Mononuclear cell (primary cell): ENCODE measurements at regions not wholly inside any gene's neighbourhood (a gene's known extent, or its start where the extent isn't known, plus 50 kb on each side); places are given as distances from the start of the nearest gene placed in this dataset.

Source experiments
- H3K27me3 ChIP-seq: 2 replicates; pipeline ENCODE4 v1.6.0; 2011; ENCODE audit warnings: low read length, control low read depth; ENCODE audit not compliant: insufficient read depth
- H3K4me1 ChIP-seq: 2 replicates; pipeline ENCODE4 v1.5.1; 2011; ENCODE audit warnings: mild to moderate bottlenecking, low read length, control low read depth; ENCODE audit not compliant: insufficient read depth
- H3K4me3 ChIP-seq: 2 replicates; pipeline ENCODE4 v1.5.1; 2011; ENCODE audit warnings: mild to moderate bottlenecking, low read length, moderate library complexity
- H3K9me3 ChIP-seq: 2 replicates; pipeline ENCODE4 v1.5.1; 2011; ENCODE audit warnings: low read depth, mild to moderate bottlenecking, control low read depth, low read length

DNA sequence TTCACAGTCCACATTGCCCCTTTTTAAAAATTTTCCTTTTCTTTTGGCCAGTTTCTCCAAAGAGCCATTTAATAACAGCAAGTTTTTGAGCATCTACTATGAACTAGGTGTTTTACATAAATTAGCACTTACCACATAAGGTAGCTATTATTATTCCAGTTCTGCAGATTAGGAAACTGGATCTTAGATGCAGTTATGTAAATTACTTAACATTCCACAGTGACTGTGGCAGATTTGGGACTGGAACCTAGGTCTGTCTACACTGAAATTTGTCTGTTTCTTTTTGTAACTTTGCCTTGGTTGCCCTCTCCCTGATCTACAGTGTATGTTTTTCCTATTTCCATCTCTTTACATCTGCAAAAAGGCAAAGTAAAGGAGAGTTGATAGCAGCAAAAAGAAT, 164.8 kb upstream of the ATP1B1 start:
- H3K4me3 ChIP-seq = no peak overlapping the region
- no peaks in the 10 kb centered on the region for H3K9me3 ChIP-seq
- peaks cover 3% of the 10 kb centered on the region for H3K27me3 ChIP-seq
- H3K4me1 ChIP-seq = no peaks in the 10 kb centered on the region

DNA sequence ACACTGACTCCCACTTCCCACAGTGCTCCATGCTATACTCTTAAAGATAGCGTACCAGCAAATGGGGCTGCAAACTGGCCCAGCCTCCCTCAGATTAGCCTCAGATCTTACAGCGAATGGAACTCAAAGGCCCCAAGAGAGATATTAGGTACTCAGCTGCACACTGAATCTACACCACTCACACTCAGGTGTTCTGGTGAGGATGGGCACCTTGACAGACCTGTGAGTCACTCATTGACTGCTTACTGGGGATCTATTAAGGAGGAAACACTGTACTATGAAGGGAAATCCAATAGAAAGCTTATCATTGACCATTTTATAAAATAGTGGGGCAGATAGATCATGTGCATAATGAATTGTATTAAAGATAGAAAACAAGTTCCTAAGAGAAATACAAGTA, 164.3 kb upstream of the ATP1B1 start:
- Histone ChIP-seq H3K9me3 (no peaks in the 10 kb centered on the region), H3K4me3 (no peak overlapping the region), H3K27me3 (peaks cover 3% of the 10 kb centered on the region), H3K4me1 (no peaks in the 10 kb centered on the region)

DNA sequence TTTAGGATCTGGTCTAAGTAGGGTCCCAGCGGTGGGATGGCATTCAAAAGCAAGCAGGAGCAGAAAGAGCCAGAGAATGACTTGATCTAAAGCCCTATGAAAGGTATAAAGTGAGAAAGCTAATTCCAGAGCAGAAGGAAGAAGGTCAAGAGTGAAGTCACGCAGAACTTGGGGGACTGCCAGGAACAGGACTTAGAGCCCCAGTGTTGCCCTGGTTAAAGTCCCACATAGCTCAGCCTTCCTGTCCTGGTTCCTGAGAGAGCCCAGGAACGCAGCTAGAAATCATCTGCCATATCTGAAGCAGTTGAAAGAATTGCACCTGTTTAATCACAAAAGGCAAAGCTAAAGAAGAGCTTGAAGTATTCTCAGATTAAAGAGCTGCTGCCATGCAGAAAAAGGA, 160.6 kb upstream of the ATP1B1 start:
- no peak overlapping the region for H3K4me3 ChIP-seq
- H3K4me1 ChIP-seq = no peaks in the 10 kb centered on the region
- peaks cover 3% of the 10 kb centered on the region for H3K27me3 ChIP-seq
- H3K9me3 ChIP-seq = no peaks in the 10 kb centered on the region

DNA sequence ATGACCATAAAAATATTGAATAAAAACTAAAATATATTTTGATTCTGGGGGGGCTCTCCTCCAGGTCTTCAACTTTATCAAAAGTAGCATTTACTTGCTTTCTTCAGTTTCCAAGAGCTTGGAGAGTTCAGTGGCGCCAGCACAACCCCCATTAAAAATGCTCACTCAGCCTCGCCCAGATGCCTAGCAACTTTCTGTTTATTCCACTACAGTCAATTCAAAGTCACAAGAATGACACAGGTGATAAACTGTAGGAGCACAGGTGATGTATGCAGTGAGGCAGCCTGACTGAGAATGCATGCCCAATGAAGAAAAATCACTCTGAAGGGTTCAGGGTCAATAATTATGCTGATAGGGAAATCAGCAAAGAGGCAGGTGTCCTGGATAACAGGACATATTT, 159.4 kb upstream of the ATP1B1 start:
- Histone ChIP-seq H3K4me3 (no peak overlapping the region), H3K4me1 (no peaks in the 10 kb centered on the region), H3K9me3 (no peaks in the 10 kb centered on the region), H3K27me3 (peaks cover 3% of the 10 kb centered on the region)

DNA sequence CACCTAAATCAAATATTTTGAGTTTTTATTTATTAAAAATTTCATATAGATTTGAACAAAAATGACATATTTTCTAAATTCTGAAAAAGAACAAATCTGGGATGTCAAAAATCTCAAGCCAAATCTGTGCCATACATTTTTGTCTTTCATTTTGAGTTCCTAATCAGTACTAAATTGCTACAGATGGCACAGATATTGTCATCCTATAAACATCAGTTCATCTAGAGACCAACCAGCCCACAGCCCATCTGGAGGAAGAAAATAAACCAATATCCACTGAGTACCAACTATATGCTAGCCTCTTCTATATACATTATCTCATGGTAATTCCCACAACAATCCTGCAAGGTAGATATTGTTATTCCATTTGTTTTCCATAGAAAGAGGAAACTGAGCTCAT, 156.8 kb upstream of the ATP1B1 start:
- H3K4me1 ChIP-seq = no peaks in the 10 kb centered on the region
- no peaks in the 10 kb centered on the region for H3K9me3 ChIP-seq
- H3K27me3 ChIP-seq = no peaks in the 10 kb centered on the region
- H3K4me3 ChIP-seq = no peak overlapping the region

DNA sequence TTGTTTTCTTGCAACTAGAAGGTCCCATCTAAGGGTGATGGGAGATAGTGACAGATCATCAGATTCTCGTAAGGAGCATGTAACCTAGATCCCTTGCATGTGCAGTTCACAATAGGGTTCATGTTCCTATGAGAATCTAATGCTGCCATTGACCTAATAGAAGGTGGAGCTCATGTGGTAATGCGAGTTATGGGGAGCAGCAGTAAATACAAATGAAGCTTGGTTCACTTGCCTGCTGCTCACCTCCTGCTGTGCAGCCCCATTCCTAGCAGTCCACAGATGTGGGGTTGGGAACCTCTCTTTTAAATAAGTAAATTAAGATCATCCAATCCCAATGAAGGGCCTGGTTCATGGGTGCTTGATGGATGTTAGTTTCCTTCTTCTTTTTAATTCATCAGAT, 148.7 kb upstream of the ATP1B1 start:
- no peak overlapping the region for H3K4me3 ChIP-seq
- no peaks in the 10 kb centered on the region for H3K27me3 ChIP-seq
- no peaks in the 10 kb centered on the region for H3K9me3 ChIP-seq
- H3K4me1 ChIP-seq = no peaks in the 10 kb centered on the region

DNA sequence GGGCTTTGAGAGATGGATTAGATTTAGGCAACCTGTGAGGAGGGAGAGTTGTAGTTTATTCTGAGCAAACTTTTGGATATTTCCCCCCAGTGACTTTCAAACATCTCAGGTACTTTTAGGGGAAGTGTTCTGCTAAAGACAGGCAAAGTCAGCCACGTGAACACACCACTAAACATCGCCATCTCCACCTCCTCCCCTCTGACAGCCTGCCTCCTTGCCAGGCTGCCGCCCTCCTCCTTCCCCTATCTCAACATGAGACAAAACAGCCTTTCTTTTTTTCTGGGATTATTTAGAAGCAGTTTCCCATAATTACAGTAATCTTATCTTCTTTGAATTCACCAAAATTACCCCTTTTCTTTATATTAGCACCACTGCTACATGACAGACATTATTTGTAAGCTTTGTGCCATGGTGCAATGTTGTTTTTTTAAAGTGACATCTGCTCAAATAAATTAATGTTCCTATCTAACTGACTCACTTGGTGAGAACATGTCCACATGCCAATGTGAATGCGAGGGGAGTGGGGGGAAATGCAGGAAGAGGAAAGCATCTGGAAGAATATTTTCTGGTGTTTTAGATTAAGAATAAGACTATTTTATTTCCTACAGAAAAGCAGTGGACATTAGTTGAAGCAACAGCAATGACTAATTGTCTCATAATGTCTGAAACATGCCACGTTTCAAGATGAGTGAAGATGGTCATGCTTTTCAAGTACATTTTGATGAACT, 147.8 kb upstream of the ATP1B1 start:
- H3K9me3 ChIP-seq = no peaks in the 10 kb centered on the region
- no peak overlapping the region for H3K4me3 ChIP-seq
- no peaks in the 10 kb centered on the region for H3K4me1 ChIP-seq
- H3K27me3 ChIP-seq = no peaks in the 10 kb centered on the region

DNA sequence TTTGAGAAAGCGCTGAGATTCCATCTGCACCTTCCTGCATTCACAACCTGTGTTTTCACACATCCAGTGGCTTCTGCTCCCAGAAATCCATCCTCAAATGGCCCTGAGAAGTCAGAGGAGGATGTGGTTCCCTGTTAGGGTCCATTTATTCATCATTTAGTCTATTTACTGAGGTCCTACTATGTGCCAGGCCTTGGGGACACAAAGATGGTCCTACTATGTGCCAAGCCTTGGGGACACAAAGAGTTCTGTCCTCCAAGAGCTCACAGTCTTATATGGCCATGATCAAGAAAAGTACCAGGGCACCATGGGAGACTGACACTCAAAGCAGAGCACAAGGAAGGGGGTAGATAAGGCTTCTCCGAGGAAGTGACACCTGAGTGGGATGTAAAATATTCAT, 147.1 kb upstream of the ATP1B1 start:
- Histone ChIP-seq H3K4me3 (no peak overlapping the region), H3K9me3 (no peaks in the 10 kb centered on the region)

DNA sequence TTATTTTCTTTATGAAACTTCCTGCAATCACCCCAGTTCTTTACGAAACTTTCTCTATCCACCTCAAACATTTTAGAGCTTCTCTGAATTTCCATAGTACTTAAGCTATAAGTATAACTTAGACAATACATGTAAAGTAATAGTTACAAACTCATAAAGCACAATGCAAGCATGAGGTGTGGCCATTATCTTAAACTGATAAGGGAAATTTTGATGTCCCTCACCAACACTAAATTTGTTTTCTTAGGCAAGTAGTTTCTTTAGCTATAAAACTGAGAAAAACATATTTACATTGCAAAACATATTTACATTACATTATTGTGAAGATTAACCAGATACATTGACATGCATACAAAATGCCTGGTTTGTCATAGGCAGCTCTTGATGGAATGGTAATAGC, 146.4 kb upstream of the ATP1B1 start:
- Histone ChIP-seq H3K4me3 (no peak overlapping the region), H3K4me1 (no peaks in the 10 kb centered on the region), H3K9me3 (no peaks in the 10 kb centered on the region), H3K27me3 (no peaks in the 10 kb centered on the region)

More for the DNA sequence above, 147.1 kb upstream of the ATP1B1 start:
- no peaks in the 10 kb centered on the region for H3K27me3 ChIP-seq
- no peaks in the 10 kb centered on the region for H3K4me1 ChIP-seq

DNA sequence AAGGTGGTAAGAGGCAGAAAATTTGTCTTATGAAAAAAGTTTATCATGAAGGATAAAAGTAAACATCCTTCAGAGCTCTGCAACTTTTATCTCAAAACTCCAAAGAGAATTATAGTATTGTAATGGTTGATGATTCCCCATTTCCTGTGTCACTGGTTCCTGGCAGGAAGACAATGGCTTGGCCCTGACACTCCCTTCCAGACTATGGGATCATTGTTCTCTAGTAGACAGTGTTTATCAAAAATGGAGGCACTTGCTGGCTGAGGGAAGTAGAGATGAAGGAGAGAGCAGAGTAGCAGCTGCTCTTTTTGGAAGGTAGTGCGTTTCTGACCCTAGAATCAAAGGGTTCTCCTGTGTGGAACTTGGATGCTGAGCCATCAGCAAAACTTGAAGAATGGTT, 145.9 kb upstream of the ATP1B1 start:
- no peaks in the 10 kb centered on the region for H3K4me1 ChIP-seq
- H3K4me3 ChIP-seq = no peak overlapping the region
- H3K9me3 ChIP-seq = no peaks in the 10 kb centered on the region
- H3K27me3 ChIP-seq = no peaks in the 10 kb centered on the region

DNA sequence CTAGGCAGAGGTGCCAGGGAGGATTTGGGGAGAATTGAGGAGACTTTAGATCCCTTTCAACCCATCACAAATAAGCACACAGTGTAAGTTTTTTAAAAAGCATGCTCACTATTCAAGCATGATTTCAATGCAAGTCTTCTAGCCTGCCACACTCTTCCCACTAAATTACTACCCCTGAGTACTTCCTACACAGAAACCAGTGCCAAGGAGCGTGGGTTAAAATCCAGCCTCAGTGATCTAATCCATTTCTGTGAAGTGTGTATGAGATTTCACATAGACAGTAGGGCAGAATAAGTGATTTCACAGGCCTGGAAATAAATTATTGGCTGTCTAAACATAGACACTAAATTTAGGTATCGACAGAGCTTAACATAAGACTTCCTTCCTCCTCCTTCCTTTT, 142.9 kb upstream of the ATP1B1 start:
- Histone ChIP-seq H3K4me3 (no peak overlapping the region), H3K4me1 (no peaks in the 10 kb centered on the region), H3K9me3 (no peaks in the 10 kb centered on the region), H3K27me3 (no peaks in the 10 kb centered on the region)

DNA sequence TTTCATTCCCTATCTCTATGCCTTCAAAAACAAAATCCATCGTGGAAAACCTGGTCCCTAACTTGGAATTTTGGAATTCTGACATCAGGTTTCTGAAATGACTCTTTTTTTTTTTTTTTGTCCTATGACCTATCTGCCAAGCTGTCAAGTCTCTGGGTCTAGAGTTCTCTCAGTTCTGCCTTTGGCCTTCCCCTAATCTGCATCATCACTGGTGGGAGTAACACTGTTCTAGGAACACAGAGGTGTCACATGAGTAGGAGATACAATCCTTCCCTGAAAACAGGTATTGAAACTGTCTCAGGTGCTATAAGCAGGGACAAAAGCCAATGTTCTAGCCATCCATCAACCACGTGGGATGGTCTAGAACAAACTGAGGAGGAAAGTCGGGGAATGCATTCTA, 142.0 kb upstream of the ATP1B1 start:
- Histone ChIP-seq H3K4me1 (no peaks in the 10 kb centered on the region), H3K4me3 (no peak overlapping the region), H3K9me3 (no peaks in the 10 kb centered on the region), H3K27me3 (no peaks in the 10 kb centered on the region)

DNA sequence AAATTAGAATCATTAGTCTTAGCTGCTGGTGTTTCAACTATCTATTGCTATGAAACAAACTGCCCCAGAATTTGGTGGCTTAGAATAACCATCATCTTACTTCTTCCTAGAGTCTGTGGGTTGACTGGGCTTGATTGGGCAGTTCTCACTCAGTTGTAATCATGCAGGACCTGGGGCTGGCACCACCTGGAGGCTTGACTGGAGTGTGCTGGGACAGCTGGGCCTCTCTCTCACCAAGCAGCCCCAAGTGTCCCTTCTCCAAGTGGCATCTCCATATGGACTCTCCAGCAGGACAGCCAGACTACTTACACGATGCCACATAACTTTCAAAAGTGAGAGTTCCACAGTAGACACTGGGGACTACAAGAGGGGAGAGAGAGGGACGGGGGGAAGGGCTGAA, 140.3 kb upstream of the ATP1B1 start:
- Histone ChIP-seq H3K27me3 (no peaks in the 10 kb centered on the region), H3K9me3 (no peaks in the 10 kb centered on the region), H3K4me3 (no peak overlapping the region), H3K4me1 (no peaks in the 10 kb centered on the region)

DNA sequence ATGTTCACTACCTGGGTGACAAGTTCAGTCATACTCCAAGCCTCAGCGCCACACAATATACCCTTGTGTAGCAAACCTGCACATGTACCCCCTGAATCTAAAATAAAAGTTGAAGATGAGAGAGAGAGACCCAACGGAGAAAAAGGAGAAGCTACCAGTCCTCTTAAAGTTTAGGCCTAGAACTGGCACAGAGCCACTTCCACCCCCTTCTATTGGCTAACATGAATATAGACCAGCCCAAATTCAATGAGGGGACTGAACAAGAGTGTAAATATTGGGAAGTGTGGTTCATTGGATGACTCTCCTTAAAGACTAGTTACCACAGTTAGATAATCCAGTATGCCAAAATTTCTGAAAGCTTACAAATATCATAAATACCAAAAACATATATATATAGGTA, 139.9 kb upstream of the ATP1B1 start:
- H3K4me3 ChIP-seq = no peak overlapping the region
- H3K27me3 ChIP-seq = no peaks in the 10 kb centered on the region
- H3K4me1 ChIP-seq = no peaks in the 10 kb centered on the region
- no peaks in the 10 kb centered on the region for H3K9me3 ChIP-seq

DNA sequence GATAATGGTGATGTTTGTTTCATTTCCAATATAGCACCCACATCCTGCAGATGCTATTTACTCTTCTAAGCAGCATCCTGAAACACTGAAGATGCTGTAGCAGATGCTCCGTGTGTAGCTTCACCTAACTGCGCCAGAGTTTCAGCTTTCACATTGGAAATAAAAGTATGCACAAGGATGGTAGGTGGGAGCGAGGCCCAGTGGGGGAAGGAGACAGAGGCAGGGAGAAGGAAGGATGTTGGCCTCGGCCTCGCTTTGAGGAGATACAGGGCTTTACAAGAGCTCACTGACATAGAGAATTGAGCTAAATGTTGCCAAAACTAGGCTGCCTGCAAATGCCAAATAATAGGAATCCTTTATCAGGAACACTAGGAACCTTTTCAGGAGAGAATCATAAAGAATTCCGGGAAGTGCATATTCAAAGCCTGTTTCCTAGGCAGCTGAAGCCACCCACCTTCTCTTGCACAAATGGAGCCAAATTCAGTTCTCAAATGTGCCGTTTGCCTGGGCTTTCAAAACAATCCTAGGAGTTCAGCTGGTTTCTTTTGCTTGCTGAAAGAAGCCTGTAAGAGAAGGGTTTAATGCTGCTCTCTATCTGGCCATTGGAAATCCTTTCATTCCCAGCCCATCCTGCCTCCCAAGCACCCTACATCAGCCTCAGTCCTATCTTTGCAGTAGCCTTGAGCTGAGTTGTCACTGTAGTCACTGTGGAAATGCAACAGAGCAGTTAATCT, 135.4 kb upstream of the ATP1B1 start:
- no peaks in the 10 kb centered on the region for H3K27me3 ChIP-seq
- H3K9me3 ChIP-seq = no peaks in the 10 kb centered on the region
- H3K4me1 ChIP-seq = no peaks in the 10 kb centered on the region
- no peak overlapping the region for H3K4me3 ChIP-seq

DNA sequence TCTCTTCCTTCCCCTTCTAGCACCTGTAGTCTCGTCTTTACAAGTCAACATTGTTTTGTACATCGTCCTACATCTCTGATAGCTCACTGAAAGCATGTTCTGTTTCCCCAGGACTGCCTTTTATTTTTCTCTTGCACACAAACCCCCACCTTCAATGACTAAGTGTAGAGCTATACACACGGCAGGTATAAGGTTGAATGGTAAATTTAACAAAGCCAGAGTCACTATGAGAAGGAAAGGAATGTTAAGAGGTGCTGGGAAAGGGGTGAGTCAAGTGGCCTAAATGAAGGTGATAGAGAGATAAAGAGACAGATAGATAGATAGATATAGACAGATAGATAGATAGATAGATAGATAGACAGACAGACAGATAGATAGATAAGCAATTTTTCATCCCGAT, 134.3 kb upstream of the ATP1B1 start:
- Histone ChIP-seq H3K4me1 (no peaks in the 10 kb centered on the region), H3K4me3 (no peak overlapping the region), H3K27me3 (no peaks in the 10 kb centered on the region), H3K9me3 (no peaks in the 10 kb centered on the region)
